GM12892 (cell line): ENCODE measurements at regions not wholly inside any gene's neighbourhood (a gene's known extent, or its start where the extent isn't known, plus 50 kb on each side); places are given as distances from the start of the nearest gene placed in this dataset.

Experiments used
- POLR2A ChIP-seq: IDR thresholded peaks from 2 replicates; pipeline ENCODE4 v1.6.1; 2011; ENCODE audit warnings: low read depth, low read length, control low read depth
- POLR2AphosphoS5 ChIP-seq: IDR thresholded peaks from 2 replicates; pipeline ENCODE4 v1.6.1; 2011; ENCODE audit warnings: low read depth, low read length, control low read depth
- TAF1 ChIP-seq: IDR thresholded peaks from 2 replicates; pipeline ENCODE4 v1.6.1; 2011; ENCODE audit warnings: low read depth, mild to moderate bottlenecking, control low read depth, low read length, borderline replicate concordance

DNA sequence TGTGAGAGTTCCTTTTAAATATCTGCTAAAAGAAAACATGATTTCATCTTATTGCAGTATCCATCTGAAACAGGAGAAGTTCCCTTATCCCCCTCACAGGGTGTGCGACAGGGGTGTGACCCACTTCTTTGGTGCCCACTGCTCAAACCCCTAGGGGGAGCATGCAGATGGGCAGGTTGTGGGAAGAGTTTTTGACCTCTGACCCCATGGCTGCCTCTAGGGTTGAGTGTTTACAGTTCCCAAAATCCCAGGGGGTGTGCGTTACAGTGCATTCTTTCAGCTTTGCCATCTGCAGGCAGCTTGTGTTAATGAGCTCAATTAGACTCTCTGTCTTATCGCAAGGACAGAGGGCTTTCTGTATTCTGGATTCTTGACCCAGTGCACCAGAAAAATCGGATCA lies 443.2 kb upstream of the FRG2C start:
- no peak for TF ChIP-seq POLR2A
- TF ChIP-seq POLR2AphosphoS5 = no peak
- no peak for TF ChIP-seq TAF1
